ENCODE measurements at regions not wholly inside any gene's neighbourhood (a gene's known extent, or its start where the extent isn't known, plus 50 kb on each side); places are given as distances from the start of the nearest gene placed in this dataset.

DNA sequence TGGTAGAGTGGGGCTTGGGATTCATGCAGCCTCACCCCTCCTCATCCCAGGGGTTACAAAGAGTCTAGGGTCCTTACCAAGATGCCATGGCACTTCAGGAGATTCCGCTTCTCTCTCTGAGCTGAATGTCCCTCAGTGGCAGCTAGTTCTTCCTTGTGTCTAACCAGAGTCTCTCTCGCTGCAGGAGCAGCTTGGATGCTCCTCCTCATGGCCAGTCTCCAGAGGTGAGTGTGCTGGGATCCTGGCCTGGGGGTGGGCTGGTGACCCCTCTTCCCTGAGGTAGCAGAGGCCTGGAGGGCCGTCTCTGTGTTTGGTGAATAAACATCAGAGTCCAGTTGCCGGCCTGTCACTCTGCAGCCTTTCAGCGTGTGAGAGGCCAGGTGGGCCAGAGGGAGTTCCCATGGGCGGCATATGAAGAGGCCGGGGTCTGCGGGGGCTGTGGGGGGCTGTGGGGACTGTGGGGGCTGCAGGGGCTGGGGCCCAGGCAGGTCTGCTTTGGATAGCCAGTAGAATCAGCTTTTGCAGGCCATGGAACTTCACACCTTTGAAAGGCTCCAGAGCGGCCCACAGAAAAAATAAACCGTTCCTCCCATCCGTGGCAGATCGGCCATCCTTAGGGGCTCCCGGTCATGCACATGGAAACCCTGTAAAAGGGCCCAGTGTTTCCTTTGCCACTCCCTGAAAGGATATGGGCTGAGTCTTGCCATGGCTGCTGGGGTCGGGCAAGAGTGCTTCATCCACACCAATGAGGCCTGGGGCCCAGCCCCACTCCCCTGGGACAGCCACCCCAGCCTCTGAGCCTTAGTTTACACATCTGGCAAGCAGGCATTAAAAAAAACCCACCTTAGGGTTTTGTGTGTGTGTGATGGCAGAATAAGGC lies 256.4 kb downstream of the FOXD2 start:
- TF ChIP-seq FOXA1 (IDR thresholded peaks at IDR 0.05) (no peak), BHLHE40 (IDR thresholded peaks at IDR 0.05; ENCODE audit: borderline replicate concordance) (no peak), ZNF384 (IDR thresholded peaks at IDR 0.05) (no peak), L3MBTL2 (conservative IDR thresholded peaks at IDR 0.05) (no peak), TARDBP (IDR thresholded peaks at IDR 0.05) (no peak), SP1 (IDR thresholded peaks at IDR 0.05) (no peak), ELF4 (IDR thresholded peaks at IDR 0.05) (no peak), FOXM1 (IDR thresholded peaks at IDR 0.05; ENCODE audit: borderline replicate concordance) (no peak)

Measured in HEK293T (cell line).